Stimulated activated naive CD8-positive, alpha-beta T cell treated with anti-CD3 and anti-CD28 coated beads, Interleukin-15, amount 100 ng/mL, for 72 hours (primary cell): ENCODE measurements at regions not wholly inside any gene's neighbourhood (a gene's known extent, or its start where the extent isn't known, plus 50 kb on each side); places are given as distances from the start of the nearest gene placed in this dataset.
"Not testable (repeated sequence)": the region's sequence is repeated elsewhere in the genome, so short reads cannot be mapped to it uniquely, and the experiment has no call there.

Experiments
- ATAC-seq: fragments of 150-1000 bp; cut with Tn5 transposase; 2 replicates; pipeline ENCODE4 v1.10.0; 2021; ENCODE audit warnings: mild to moderate bottlenecking, moderate library complexity
- DNase-seq, 2 donors: peaks; one replicate each; pipeline ENCODE4 v3.0.0; 2021 to 2022
- H3K27ac Mint-ChIP-seq, 2 donors: one replicate each; pipeline ENCODE4 v1.8.0; 2022; ENCODE audit warnings: mild to moderate bottlenecking in 2 of 2, mixed read lengths in 2 of 2, moderate library complexity in 2 of 2
- H3K27me3 Mint-ChIP-seq: one replicate; pipeline ENCODE4 v1.8.0; 2022; ENCODE audit warnings: mixed read lengths
- H3K4me1 Mint-ChIP-seq: one replicate; pipeline ENCODE4 v1.8.0; 2022; ENCODE audit warnings: mild to moderate bottlenecking, mixed read lengths
- H3K4me3 Mint-ChIP-seq, 2 donors: one replicate each; pipeline ENCODE4 v1.8.0; 2022; ENCODE audit warnings: mild to moderate bottlenecking in 2 of 2, mixed read lengths in 2 of 2, moderate library complexity in 1 of 2
- H3K9me3 Mint-ChIP-seq, 2 donors: one replicate each; pipeline ENCODE4 v1.8.0; 2022; ENCODE audit warnings: mixed read lengths in 2 of 2

DNA sequence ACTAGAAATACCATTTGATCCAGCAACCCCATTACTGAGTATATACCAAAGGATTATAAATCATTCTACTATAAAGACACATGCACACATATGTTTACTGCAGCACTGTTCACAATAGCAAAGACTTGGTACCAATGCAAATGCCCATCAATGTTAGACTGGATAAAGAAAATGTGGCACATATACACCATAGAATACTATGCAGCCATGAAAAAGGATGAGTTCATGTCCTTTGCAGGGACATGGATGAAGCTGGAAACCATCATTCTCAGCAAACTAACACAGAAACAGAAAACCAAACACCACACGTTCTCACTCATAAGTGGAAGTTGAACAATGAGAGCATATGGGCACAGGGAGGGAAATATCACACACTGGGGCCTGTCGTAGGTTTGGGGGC is 106.0 kb downstream of the SPATA18 start:
- ATAC-seq, H3K27ac Mint-ChIP-seq, H3K4me3 Mint-ChIP-seq, H3K4me1 Mint-ChIP-seq, H3K27me3 Mint-ChIP-seq, DNase-seq: not testable (repeated sequence)
- peaks cover 12 to 14% of the 10 kb centered on the region in 2 donors for H3K9me3 Mint-ChIP-seq

DNA sequence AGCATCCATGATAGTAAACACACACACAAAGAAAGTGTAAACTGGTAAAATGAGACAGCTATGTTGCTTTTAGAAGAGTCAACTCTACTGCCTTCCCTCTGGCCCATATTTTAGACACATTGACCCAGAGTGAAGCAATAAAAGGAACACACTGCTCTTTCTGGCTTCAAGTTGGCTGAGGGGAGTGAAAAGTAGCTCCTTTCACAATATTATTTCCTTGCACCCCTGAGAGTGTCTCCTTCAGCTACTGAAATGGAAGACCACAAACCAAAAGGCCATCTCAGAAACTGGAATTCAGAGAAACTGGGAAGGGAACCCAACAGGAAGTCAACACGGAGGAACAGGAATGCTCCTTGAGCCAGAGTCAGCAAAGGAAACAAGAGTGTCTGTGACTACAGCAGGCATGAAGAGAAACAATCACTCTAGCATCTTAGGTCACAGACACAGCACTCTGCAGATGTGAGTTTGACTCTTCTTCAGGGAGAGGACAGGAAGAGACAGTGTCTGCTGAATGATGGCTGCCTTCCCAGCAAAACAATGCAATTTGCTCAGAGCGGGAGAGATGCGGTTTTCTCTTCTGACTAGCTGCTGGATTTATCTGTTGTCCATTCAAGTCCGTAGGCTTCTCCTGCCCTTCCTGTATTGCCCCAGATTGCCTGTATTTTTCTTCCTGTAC is 106.7 kb downstream of the SPATA18 start:
- Mint-ChIP-seq H3K27me3 (peaks cover 9% of the 10 kb centered on the region), H3K9me3 (peaks cover 12 to 14% of the 10 kb centered on the region in 2 donors), H3K4me1 (no peaks in the 10 kb centered on the region), H3K27ac (no peak overlapping the region), H3K4me3 (no peak overlapping the region)
- no peak for DNase-seq
- no peak for ATAC-seq

DNA sequence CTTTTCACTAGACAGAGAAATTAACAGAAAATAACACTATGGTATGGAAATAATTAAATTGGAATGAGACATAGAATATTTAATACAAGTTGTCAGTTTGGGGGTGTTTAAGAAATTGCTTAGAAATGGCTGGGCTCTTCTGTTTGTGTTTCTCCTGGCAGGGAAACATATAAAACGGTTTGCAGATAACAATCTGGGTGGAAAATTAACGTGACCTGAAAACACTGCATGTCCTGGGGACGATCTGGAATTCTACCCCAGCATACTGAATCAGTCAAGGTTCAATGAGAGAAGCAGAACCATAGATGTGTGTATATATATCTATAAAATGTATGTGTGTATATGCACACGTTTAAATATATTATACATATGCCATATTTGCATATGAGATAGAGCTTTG is 109.8 kb downstream of the SPATA18 start:
- Mint-ChIP-seq H3K27ac (no peak overlapping the region), H3K9me3 (peaks cover 0 to 9% of the 10 kb centered on the region in 2 donors), H3K4me3 (no peak overlapping the region), H3K4me1 (no peaks in the 10 kb centered on the region), H3K27me3 (peaks cover 9% of the 10 kb centered on the region)
- ATAC-seq (no peak), DNase-seq (no peak)

DNA sequence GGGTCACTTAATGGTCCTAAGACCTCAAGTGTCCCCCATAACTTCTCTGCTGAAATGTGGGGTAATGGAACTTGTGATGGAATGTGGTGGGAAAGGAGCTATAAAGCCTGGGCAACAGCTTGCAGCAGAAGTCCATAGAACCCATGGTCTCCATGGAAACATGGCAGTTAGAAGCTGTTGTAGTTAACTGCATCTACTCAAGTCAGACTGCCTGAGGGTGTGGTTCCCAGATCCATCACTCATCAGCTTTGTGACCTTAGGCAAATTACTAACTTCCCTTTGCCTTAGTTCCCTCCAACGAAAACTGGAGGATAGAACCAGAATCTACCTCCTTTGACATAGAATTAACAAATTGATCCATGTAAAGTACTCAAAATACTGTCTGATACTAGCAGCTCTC is 113.0 kb downstream of the SPATA18 start:
- ATAC-seq, result no peak
- H3K4me1 Mint-ChIP-seq, result no peaks in the 10 kb centered on the region

DNA sequence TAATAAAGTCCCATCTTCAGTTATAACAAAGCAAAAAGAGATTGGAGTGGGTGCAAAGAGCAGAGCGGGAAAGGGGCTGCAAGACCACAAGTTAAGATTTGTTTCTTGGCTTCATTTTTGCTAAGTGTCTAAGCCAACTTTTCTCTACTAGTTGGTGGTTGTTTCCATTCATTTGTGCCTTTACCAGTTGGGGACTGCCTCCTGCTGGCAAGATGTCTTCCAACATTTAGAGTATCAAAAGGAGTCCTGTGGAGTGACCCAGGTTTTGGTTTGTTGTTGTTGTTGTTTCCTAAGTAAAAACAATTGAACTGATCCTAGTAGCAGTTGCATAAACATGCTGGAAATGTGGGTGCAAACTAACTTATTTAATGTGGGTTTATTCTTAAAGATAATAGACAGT is 121.1 kb downstream of the SPATA18 start:
- DNase-seq, result no peak

More for the DNA sequence above, 113.0 kb downstream of the SPATA18 start:
- DNase-seq, result no peak
- peaks cover 9% of the 10 kb centered on the region for H3K27me3 Mint-ChIP-seq
- H3K27ac Mint-ChIP-seq, result no peak overlapping the region
- no peak overlapping the region for H3K4me3 Mint-ChIP-seq
- H3K9me3 Mint-ChIP-seq, result peaks cover 0 to 5% of the 10 kb centered on the region in 2 donors

DNA sequence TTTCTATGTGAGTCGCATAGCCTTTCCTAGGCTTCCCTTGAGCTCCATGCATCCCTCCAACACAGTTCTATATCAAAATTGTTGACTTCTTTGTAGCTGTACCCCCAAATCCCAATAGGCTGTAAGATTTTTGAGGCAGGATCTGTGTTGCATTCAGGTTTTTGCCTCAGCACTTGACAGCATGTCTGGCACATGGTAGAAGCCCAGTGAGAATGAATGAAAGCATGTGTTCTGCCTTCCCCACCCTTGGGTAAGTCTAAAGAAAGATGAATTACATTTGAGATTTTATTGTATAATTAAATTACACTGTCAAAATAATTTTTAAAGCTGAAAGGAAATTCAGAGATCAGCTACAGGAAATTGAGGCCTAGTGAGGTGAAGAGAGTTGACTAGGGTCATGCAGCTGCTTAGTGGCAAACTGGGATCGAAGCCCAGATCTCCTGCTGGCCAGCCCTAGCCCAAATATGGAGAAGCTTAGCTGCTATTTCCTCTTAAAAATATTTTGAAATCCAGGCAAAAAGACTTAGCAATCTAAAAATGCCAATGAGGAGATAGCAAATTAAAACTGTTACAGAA is 122.5 kb downstream of the SPATA18 start:
- Mint-ChIP-seq H3K9me3 (peaks cover 0 to 6% of the 10 kb centered on the region in 2 donors), H3K27me3 (no peaks in the 10 kb centered on the region), H3K27ac (no peak overlapping the region), H3K4me3 (no peak overlapping the region), H3K4me1 (no peaks in the 10 kb centered on the region)
- DNase-seq (no peak), ATAC-seq (no peak)

More for the DNA sequence above, 121.1 kb downstream of the SPATA18 start:
- Mint-ChIP-seq H3K4me1 (no peaks in the 10 kb centered on the region), H3K9me3 (peaks cover 0 to 6% of the 10 kb centered on the region in 2 donors), H3K27ac (no peak overlapping the region), H3K27me3 (no peaks in the 10 kb centered on the region), H3K4me3 (no peak overlapping the region)
- ATAC-seq, result no peak

DNA sequence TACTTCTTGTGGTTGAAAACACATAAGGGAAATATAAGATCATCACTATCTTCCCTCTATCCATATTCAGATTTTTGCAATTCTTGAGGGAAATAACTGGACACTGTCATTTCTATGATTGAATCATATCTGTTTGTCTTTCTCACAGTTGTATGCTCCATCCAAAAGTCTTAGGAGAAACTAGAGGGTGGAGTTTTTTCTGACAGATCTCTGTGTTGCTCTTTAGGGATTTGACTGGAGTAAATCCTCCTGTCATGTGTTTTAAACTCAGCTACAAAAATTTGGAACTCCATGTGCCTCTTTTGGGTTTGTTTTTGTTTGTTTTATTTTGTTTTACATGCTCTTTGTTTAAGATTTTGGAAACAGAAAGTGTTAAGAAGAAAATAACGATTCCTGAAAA is 136.5 kb downstream of the SPATA18 start:
- Mint-ChIP-seq H3K27me3 (no peaks in the 10 kb centered on the region), H3K9me3 (no peaks in the 10 kb centered on the region), H3K4me3 (no peak overlapping the region), H3K4me1 (no peaks in the 10 kb centered on the region), H3K27ac (no peak overlapping the region)
- ATAC-seq (no peak), DNase-seq (no peak)

DNA sequence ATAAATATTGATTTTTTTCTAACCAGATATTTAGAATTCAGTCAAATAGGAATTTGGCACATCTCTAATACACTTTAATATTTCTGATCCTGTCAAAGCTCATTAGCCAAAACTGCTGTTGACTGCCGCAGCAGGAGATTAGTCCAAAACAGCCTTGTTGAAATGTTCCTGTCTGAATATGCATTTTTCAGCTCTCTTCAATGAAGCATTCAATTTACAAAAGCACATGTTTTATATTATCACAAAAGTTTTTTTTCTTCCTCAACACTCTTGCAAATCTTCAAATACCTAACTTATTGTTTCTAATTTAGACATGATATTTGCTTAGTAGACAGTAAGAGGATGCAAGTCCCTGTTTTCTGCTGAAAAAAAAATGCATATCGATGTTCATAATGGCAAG is 140.9 kb downstream of the SPATA18 start:
- Mint-ChIP-seq H3K9me3 (no peaks in the 10 kb centered on the region), H3K27me3 (peaks cover 7% of the 10 kb centered on the region), H3K4me3 (no peak overlapping the region), H3K4me1 (no peaks in the 10 kb centered on the region), H3K27ac (no peak overlapping the region)
- ATAC-seq (no peak), DNase-seq (no peak)

DNA sequence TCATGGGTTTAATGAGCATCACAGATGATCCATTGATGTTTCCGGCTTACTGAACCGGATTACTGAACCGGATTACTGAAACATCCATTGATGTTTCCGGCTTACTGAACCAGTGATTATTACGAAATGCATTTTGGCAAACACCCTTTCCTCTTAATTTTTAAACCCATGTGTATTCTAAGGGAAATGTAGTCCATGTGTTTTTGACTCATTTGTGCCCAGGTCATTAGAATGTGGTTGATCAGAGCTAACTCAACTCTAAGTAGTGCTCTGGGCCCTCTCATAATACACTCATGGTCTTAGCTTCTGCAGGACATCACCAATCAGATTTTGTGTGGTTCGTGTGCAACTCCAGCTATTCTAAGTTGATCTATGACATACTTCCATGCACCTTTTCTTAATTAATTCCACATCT is 141.6 kb downstream of the SPATA18 start:
- H3K27ac Mint-ChIP-seq, result no peak overlapping the region
- DNase-seq (no peak), ATAC-seq (no peak)

DNA sequence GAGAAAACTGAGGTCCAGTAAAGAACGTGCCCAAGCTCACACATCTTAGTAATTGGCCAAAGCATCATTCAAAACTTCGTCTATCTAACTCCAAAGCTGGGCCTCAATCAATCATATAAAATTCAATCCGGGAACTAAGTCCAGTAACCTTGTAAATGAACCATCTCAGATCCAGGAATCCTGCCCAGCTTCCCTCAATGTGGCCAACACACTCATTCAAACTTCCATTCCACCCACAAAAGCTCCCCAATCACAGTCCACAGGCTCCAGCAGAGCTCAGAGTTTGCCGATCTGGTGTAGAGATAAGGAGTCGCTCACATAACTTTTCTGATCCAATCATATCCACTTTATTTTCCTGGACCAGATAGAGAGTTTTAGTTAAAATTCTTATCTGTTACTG is 144.8 kb downstream of the SPATA18 start:
- Mint-ChIP-seq H3K9me3 (peaks cover 6 to 8% of the 10 kb centered on the region in 2 donors), H3K4me3 (no peak overlapping the region), H3K4me1 (no peaks in the 10 kb centered on the region)

More for the DNA sequence above, 141.6 kb downstream of the SPATA18 start:
- Mint-ChIP-seq H3K9me3 (no peaks in the 10 kb centered on the region), H3K27me3 (peaks cover 7% of the 10 kb centered on the region), H3K4me3 (no peak overlapping the region), H3K4me1 (no peaks in the 10 kb centered on the region)

DNA sequence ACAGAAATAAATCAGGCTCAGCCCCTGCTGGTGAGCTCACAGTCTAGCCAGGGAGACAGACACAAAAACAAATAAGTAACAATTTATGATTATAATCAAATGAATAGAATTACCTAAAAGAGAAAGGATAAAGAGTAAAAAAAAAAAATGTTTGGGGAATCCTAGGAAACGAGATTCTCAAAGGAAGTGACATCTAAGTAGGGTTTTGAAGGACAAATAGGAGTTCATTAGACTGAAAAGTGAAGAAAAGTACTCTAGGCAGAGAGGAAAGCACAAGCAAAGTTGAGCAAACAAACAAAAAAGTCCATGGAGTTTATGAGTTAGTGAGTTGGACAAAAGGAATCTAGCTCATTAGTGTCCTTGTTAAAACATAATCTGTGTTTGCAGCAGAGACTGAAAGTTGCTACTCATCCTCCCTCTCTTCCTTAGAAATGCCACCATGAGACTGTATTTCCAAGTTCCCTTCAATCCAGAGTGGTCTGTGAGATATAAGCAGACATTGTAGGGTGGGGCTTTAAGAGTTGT is 145.6 kb downstream of the SPATA18 start:
- DNase-seq (no peak), ATAC-seq (no peak)
- H3K9me3 Mint-ChIP-seq, result peaks cover 6 to 8% of the 10 kb centered on the region in 2 donors
- no peak overlapping the region for H3K4me3 Mint-ChIP-seq
- no peaks in the 10 kb centered on the region for H3K4me1 Mint-ChIP-seq
- H3K27me3 Mint-ChIP-seq, result peaks cover 7% of the 10 kb centered on the region
- no peak overlapping the region for H3K27ac Mint-ChIP-seq

More for the DNA sequence above, 144.8 kb downstream of the SPATA18 start:
- Mint-ChIP-seq H3K27me3 (peaks cover 7% of the 10 kb centered on the region), H3K27ac (no peak overlapping the region)
- DNase-seq (no peak), ATAC-seq (no peak)

DNA sequence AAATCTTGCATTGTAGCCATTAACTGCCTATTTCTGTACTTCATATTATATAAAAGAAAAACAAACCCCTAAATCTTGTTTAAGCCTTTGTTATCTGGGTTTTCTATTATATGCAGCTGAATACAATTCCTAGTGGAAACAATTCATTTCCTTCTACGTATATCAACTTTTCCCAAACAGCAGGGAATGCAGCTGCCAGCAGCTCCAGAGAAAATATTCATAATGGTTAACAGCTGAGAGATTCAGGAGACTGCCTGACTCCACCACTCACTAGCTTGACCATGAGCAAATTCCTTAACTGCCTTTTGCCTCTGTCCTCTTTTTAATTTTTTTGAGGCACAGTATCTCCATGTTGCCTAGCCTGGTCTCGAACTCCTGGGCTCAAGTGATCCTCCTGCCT is 146.2 kb downstream of the SPATA18 start:
- Mint-ChIP-seq H3K4me1 (no peaks in the 10 kb centered on the region), H3K9me3 (peaks cover 6 to 8% of the 10 kb centered on the region in 2 donors), H3K4me3 (no peak overlapping the region), H3K27ac (no peak overlapping the region), H3K27me3 (peaks cover 7% of the 10 kb centered on the region)
- ATAC-seq (no peak), DNase-seq (no peak)

DNA sequence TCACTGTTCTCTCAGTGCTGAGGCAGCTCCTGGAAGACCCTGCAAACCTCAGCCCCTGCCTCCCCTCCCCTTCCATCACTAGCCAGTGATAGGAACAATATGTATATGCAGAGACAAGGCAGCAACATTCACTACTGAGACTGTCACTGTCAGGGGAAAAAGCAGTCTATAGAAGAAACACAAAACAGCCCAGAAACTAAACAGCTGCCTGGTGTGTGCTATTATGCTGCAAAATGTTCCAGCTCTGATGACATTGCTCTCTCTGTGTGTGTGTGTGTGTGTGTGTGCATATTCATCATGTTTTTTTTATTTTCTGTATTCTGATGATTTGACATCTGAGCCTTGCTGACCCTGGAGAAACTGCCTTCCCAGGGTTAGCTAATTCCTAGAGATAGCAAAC is 147.2 kb downstream of the SPATA18 start:
- Mint-ChIP-seq H3K9me3 (peaks cover 6 to 8% of the 10 kb centered on the region in 2 donors), H3K27ac (no peak overlapping the region), H3K4me1 (no peaks in the 10 kb centered on the region), H3K27me3 (peaks cover 7% of the 10 kb centered on the region), H3K4me3 (no peak overlapping the region)
- ATAC-seq, result no peak
- DNase-seq, result no peak

DNA sequence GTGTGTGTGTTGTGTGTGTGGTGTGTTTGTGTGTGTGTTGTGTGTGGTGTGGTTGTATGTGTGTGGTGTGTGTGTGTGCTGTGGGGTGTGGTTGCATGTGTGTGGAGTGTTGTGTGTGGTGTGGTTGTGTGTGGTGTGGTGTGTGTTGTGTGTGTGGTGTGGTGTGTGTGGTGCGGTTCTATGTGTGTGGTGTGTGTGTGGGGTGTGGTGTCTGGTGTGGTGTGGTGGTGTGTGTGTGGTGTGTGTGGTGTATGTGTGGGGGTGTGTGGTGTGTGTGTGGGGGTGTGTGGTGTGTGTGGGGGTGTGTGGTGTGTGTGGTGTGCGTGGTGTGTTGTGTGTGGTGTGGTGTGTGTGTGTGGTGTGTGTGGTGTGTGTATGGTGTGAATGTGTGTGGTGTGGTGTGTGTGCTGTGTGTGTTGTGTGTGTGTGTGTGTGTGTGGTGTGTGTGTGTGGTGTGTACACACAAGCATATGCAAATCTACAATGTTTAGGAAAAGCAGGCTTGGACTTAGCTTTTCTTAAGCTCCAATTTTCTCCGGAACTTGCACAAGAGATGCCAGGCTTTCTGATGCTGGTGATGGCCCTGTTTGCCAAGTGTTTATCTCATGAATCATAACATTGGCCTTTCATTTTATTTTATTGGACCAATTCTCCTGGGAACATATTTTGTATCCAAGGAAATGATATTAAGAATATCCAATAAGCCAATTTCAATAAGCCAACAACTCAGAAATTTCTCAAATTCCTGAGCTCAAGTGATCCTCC is 148.7 kb downstream of the SPATA18 start:
- Mint-ChIP-seq H3K27me3 (peaks cover 7% of the 10 kb centered on the region), H3K9me3 (peaks cover 6 to 8% of the 10 kb centered on the region in 2 donors), H3K27ac (no peak overlapping the region), H3K4me1 (no peaks in the 10 kb centered on the region), H3K4me3 (no peak overlapping the region)
- DNase-seq (no peak), ATAC-seq (no peak)

DNA sequence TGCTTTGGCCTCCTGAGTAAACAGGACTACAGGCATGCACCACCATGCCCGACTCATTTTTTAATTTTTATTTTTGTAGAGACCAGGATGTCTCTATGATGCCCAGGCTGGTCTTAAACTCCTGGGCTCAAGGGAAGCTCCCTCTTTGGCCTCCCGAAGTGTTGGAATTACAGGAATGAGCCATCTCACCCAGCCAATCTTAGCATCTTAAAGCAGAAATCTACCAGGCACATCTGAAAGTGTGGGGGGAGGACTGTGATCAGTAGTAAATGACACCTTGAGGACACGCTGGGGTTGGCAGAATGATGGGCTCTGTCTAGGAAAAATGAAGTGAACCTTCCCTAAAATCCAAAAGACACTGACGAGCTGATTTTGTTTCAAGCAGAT is 149.2 kb downstream of the SPATA18 start:
- Mint-ChIP-seq H3K27me3 (peaks cover 7% of the 10 kb centered on the region), H3K4me3 (no peak overlapping the region), H3K9me3 (peaks cover 6 to 8% of the 10 kb centered on the region in 2 donors), H3K27ac (no peak overlapping the region), H3K4me1 (no peaks in the 10 kb centered on the region)
- ATAC-seq (no peak), DNase-seq (no peak)

DNA sequence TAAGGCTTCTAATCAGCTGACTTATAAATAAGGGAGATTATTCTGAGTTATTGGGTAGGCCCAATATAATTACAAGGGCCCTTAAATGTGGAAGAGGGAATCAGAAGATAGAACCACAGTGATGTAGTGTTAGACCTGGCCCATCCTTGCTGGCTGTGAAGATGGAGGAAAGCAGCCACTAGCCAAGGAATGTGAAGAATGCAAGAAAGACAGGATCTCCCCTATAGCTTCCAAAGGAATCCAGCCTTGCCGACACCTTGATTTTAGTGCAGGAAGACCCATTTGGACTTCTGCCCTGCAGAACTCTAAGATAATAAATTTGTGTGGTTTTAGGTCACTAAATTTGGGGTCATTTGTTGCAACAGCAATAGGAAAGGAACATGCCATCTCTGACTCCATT is 150.6 kb downstream of the SPATA18 start:
- no peak overlapping the region for H3K27ac Mint-ChIP-seq
- DNase-seq (no peak), ATAC-seq (no peak)
- peaks cover 8% of the 10 kb centered on the region in 2 donors for H3K9me3 Mint-ChIP-seq
- H3K27me3 Mint-ChIP-seq, result no peaks in the 10 kb centered on the region
- no peaks in the 10 kb centered on the region for H3K4me1 Mint-ChIP-seq
- no peak overlapping the region for H3K4me3 Mint-ChIP-seq
